NCI-H748 (cell line): ENCODE measurements at regions not wholly inside any gene's neighbourhood (a gene's known extent, or its start where the extent isn't known, plus 50 kb on each side); places are given as distances from the start of the nearest gene placed in this dataset.
"Not testable (repeated sequence)": the region's sequence is repeated elsewhere in the genome, so short reads cannot be mapped to it uniquely, and the experiment has no call there.

Source experiments
- DNase-seq: peaks from one replicate; lab custom pipeline; 2025; ENCODE audit not compliant: unreplicated experiment; lab: John Stamatoyannopoulos, UW

DNA sequence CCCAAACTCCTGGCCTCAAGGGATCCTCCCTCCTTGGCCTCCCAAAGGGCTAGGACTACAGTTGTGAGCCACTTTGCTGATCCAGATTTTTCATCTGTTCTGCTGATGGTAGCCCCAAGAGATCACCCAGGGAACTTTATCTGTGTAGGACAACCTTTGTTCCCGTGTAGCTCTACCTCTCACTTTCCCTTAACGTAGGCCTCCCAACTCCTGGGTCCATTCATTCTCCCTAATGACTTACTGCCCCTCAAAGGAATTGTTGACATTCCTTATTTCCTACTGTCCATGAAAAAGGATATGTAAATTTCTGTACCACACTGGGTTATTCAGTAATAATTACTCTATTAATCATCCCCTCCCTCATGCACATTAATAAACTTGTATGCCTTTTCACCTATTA is 51.0 kb upstream of the PHF24 start:
- no peak for DNase-seq

DNA sequence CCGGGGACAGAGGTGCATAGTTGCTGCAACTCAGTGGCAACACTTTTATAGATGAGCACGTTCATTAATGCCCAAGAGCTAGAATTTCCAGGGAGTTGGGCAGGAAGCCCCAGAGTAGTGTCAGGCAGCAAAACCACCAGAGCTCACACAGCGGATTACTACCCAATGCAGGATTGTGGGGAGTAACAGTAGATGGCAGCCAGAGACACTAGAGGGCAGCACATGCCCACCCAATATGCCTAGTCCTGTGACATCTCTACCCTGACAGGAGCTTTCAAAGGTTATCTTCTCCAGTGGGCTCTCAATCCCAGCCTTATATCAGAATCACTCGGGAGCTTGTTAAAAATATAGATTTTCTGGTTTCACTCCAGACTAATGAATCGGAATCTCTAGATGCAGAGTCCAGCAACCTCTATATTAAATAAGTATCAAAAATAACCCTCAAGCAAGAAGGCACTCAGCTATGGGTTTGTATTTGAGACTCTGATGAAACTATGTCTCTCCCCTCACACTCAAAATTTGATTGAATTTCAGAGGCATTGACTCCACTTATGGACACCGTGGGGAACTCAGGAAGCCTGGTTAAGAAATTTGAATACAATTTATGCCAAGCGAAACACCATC is 58.4 kb upstream of the PHF24 start:
- DNase-seq: peak; percentile 66

DNA sequence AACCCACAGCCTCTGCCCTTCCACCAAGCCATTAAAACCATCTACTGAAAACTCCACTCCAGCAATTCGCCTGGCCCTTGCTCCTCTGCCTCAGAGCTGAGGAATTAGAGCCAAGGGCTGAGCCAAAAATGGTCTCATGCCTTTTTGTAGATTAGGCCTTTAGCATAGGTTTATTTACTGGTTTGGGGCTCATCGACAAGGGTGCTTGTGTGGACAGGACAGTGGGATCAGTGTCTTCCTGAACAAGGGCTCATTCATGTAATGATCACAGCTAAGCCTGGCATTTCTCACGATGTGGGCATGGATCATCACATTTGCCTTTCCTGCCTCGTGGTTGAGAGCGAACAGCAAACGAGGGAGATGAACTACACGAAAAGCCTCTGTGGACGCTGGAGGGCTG is 59.2 kb upstream of the PHF24 start:
- no peak for DNase-seq

DNA sequence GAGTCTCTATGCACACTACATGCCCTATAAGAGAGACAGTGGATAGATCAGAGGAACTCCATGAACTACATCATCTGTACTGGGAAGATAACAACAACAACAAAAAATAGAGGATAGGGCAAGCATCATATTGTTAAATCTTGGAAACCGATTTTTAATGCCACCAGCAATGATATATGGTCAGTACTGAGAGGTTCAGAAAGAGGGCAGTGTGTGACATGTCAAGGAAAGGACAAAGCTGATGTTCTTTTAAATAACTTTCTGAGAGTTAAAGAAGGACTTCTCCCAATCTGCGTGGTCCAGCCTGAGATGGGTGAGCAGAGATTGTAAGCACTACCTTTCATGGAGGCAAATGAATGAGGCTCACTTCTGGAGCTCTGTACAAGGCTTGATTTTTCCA is 62.0 kb upstream of the PHF24 start:
- DNase-seq: no peak

DNA sequence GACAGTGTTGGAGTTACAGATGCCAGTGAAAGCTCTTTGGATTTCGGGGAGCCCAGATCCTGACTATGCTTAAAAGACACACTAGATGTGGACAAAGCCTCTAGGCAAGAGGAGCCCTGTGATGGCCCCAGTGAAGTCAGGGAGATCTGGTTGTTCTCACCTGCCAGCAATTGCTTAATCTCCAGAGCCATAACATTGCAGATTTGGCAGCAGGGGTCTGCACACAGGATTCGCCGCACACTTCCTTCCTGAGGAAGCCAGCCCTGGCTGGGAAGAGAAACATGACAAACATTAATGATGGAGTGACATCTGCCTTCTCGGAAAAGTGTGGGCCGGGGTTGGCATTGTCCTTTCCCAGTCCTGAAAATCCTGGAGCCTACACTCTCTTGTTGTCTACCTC is 65.2 kb upstream of the PHF24 start:
- DNase-seq: no peak

DNA sequence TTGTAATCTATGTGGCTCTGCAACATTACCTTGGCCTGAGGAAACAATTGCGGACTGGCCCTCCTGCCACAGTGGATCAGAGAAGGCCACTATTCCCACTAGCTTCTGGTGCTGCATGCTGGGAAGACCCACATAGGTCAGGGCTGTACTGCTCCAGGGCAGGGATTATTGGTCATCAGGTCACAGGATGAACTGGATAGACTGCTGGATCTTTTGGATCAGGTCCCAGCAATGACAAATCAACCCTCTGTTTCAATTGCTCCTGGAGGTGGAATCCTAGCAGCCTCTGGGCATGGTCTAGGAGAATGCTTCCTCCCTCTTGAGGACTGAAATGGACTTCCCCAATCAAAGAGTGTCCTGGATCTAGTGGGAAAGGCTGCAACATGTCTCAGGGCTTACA is 66.7 kb upstream of the PHF24 start:
- DNase-seq: no peak

DNA sequence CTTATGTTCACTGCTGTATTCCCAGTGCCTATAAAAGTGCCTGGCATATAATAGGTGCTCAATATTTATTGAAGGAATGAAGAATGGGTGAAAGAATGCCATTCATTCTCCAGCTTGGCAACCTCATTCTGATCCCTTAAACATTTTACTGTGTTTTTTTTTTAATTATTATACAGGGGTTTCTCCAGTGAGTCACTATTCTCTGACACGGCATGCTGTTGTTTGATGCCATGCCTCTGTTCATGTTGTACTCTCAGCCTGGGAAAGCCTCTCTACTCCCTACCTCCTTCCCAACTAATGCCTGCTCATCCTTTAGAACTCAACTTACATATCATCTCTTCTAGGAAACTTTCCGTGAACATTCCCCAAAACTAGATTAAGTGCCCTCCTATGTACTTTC is 70.2 kb upstream of the PHF24 start:
- no peak for DNase-seq

DNA sequence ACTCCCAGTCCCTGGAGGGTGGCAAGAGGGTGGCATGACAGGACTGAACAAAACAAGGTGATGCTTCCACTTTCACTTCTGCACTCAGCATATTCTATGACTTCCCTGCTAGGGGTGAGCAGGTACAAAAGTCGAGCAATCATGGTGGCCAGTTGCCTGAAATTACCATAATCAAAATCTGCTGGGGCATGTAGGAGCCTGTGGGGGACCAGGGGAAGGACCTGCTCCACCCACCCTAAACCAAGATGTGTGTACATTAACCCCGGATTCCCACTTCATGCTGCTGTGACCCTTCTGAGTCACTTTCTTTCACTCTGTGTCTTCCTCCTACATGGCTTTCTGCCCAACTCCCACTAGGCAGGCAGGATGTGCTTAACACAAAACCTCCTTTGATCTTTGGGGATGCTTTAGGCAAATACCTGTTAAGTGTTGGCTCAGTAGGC is 73.3 kb upstream of the PHF24 start:
- DNase-seq: no peak

DNA sequence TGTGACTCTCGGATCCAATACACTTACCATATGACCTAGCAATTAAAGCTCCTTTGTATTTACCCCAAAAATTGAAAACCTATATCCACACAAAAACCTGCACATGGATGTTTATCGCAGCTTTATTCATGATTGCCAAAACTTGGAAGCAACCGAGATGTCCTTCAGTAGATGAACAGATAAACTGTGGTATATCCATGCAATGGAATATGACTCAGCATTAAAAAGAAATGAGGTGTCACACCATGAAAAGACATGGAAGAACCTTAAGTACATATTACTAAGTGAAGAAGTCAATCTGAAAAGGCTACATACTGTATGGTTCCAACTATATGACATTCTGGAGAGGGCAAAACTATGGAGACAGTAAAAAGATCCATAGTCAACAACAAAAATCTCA is 82.0 kb upstream of the PHF24 start:
- DNase-seq: no peak

DNA sequence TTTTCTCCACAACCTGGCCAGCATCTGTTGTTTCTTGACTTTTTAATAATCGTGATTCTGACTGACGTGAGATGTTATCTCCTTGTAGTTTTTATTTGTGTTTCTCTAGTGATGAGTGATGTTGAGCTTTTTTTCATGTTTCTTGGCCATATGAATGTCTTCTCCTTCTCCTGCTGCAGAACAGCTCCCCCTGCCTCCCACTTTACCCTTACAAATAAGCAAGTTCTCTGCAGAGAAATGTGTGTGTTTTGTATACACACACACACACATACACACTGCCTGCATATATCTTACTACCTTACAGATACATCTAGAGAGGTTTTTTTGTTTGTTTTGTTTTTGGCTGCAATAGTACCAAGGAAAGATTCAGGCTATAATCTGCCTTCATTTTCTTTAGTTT is 88.7 kb upstream of the PHF24 start:
- no peak for DNase-seq

DNA sequence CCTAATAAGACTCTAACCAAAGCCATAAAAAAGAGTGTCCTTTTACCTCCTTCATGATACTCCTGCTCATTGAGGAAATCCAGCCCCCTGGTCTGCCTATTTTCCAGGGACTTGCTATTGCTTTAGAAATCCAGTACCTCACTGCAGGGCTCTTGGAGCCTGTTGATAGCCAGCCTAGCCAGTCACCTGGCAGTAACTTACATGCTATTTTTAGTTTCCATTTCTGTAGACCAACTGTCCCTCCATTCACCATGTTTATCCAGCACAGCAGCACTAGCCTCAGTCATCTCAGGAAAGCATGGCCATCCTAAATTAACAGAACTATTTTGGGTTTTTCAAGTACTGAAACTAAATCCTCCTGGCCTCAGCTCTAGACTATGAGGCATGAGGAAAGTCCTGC is 91.5 kb upstream of the PHF24 start:
- DNase-seq: no peak

DNA sequence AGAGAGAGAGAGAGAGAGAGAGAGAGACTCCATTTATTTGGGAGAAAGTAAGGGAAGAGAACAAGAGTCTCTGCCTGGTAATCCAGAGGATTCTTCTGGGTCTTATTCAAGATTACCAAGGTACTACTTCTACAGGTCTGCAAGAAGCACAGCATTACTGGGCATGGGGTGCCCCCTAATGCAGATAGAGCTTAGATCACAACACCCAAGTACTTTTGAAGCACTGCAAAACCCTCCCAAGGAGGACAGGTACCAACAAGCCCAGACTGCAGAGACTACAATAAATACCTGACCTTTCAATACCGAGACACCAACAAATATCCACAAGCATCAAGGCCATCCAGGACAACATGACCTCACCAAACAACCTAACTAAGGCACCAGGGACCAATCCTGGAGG is 94.7 kb upstream of the PHF24 start:
- no peak for DNase-seq

DNA sequence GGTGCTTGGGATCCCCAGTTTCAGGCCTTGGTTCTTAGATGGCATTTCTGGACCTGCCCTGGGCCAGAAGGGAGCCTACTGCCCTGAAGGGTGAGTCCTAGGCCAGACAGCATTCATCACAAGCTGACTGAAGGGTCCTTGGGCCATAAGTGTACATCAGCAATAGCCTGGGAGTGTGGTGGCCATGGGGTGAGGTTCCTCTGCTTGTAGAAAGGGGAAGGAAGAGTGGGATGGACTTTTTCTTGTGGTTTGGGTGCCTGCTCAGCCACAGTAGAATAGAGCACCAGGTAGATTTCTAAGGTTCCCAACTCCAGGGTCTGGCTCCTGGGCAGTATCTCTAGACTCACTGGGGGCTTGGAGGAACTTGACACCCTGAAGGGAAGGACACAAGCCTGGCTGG is 95.2 kb upstream of the PHF24 start:
- no peak for DNase-seq

DNA sequence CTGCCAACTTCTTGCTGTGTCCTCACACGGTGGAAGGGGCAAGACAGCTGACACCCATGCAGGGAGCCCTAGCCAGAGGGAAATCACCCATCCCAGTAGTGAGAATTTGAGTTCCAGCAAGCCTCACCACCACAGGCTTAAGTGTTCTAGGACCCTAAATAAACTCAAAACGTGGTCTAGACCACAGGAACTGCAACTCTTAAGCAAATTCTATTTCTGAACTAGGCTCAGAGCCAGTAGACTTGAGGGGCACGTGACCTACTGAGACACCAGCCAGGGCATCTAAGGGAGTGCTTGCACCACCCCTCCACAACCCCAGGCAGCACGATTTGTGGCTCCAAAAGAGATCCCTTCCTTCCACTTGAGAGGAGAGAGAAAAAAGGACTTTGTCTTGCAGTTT is 96.0 kb upstream of the PHF24 start:
- DNase-seq: no peak

DNA sequence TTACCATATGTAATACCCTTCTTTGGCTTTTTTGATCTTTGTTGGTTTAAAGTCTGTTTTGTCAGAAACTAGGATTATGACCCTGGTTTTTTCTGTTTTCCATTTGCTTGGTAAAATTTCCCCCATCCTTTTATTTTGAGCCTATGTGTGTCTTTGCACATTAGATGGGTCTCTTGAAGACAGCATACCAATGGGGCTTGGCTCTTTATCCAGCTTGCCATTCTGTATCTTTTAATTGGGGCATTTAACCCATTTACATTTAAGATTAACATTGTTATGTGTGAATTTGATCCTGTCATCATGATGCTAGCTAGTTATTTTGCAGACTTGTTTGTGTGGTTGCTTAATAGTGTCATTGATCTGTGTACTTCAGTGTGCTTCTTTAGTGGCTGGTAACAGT is 103.1 kb upstream of the PHF24 start:
- not testable (repeated sequence) for DNase-seq

DNA sequence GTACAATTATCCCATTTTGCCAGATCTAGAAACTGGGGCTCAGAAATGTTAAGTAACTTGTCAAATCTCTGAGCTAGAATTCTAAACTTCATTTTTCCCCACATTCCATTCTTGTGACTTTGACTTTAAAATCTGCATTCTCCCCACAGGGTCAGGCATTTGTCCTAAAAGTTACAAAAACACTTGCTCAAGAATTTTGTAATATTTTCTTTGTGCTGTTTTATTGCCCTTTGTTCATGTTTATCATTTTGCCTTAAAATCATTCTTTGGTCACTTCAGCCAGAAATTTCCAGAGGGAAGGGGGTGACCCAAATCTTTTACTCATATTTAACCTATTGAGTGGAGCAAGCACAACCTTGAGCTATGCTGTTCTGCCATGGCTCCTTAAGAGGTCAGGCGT is 120.1 kb upstream of the CCL21 start:
- no peak for DNase-seq

DNA sequence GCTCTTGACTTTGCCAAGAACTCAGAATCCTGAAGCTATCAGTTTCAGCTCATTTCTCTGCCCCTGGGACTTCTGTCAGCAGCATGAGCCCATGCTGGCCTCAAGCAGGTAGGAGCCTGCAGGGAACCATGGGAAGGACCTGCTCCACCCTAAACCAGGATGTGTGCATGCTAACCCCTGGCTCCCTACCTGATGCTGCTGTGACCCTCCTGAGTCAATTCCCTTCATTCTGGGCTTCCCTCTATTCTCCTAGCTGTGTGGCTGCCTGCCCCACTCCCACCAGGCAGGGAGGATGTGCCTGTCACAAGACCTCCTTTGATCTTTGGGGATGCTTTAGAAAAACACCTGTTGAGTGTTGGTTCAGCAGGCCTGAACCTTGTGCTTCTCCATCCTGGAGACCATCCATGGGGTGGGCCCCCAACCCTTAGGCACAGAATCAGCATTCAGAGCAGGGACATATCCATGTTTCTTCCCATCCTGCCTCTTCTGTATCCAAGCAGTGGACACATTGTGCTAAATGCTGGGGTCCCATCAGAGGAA is 117.1 kb upstream of the CCL21 start:
- DNase-seq: no peak

DNA sequence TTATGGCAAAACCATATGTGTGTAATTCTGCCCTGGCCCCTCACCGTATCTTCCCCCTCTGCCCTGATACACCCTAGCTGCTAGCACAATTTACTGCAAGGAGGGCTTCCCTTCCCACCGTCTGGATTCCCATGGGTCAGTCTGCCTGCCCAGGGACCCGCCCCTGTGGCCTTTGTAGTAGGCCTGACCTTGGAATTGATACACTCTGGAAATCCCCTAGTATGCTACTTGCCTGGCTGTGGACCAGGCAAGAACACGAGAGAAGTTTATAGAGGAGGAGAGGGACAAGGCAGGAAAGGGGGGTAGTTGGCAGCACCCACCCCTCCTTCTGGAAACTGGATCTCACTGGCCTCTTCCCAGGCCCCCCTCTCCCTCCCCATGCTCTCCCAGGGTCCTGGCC is 115.8 kb upstream of the CCL21 start:
- DNase-seq: no peak

DNA sequence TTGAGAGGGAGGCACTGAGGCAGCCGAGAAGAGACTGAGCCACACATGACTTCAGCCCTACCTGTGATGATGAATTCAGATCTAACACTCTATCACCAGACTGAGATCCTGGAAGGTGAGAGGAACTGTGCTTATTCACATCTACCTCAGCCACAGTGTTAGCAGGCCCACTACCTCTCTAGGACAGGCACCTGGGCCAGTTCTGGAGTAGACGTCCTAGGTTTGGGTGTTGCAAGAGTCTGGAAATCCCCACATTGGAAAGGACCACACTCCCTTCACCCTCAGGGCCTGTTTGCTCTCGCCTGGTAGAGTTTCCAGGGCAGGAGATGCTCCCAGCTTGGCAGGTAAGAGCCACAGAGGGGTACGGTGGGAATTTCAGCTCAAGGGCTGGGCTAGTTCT is 113.8 kb upstream of the CCL21 start:
- DNase-seq: no peak

DNA sequence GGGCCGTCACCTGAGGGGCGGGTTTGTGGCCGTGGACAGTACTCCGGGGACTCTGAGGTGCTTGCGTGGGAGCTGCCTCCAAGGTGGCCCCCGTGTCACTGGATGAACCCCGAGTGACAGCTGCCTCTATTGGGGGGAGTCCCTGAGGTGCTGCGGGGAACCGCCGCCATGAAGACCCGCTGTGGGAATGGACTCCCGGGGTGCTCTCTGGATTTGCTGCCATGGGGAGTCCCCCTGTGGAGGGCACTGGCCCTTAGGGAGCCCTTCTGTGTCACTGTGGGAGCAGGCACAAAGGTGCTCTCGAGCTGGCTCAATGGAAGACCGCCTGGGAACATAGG is 100.2 kb upstream of the CCL21 start:
- DNase-seq: no peak

DNA sequence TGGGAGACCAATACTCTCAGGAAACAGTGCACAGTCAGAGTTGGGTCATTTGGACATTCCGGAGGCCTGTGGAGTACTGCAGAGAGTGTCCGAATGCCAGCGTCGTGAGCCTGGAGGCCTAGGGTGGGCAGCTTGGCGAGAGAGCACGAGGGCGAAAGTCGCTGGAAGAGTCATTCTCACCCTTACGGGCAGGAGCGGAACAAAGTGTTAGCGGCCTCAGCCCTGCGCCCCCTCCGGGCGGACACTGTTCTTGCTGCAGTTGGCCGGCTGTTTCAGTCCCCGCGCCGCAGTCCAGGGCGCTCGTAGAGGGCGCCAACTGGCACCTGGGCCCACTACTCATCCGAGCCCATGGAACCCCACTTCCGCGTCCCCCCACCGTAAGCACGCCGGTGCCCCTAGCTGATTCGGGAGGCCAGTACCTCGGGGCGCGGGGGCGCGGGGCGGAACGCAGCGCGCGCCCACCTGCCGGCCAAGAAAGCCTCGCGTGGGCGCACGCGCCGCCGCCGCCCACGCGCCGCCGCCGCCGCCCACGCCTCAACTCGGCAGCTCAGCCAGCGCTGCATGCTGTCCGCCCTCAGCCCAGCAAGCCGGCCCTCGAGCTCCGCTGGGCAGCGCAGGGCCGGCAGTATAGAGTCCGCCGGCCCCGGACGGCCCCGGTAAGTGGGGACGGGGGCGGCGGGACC is 99.7 kb upstream of the CCL21 start:
- DNase-seq: no peak

DNA sequence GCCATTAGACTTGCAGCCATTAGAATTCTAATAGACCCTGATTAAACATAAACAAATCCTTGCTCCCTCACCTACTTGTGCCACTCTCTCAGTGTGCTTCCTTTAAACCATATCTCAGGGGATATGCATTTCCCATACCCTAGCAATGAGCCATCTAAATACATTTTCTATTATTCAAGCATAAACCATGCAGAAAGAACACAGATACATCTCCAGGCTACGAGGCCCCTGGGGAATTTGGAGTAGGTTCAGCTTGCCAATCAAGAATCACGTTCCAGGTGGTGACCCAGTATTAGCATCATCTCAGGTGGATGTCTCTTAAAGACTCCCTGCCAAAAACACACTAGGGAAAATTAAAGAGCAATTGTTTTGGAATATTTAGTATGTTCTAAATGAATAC is 93.0 kb upstream of the CCL21 start:
- DNase-seq: no peak

DNA sequence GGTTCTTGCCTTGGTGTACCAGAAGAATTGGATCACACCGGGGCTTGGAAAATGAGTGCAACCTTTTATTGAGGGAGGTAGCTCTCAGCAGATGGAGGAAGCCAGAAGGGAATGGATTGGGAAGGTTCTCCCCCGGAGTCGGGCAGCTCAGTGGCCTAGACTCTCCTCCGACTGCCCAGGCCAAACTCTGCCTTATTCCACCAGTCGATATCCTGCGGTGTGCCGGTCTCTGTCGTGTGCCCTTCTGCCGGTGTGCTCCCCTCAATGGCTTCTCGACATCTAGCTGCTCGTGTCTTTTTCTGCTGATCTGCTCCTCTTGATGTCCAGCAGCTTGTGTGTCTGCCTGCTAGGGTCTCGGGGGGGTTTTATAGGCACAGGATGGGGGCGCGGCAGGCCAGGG is 87.4 kb upstream of the CCL21 start:
- no peak for DNase-seq
